Prostate gland (tissue), 2 donors: ENCODE measurements at regions not wholly inside any gene's neighbourhood (a gene's known extent, or its start where the extent isn't known, plus 50 kb on each side); places are given as distances from the start of the nearest gene placed in this dataset.

Source experiments
- DNase-seq: peaks from one replicate; pipeline ENCODE4 v3.0.0-alpha.2; 2019; ENCODE audit warnings: low spot score
- H3K27ac ChIP-seq, 2 donors: fragments of 200-600 bp; sonication (generic); 2 replicates each; pipeline ENCODE4 v1.5.1; 2017 to 2019
- H3K27me3 ChIP-seq: fragments of 200-600 bp; sonication (generic); replicated peaks from 2 replicates; pipeline ENCODE4 v1.5.1; 2019; ENCODE audit not compliant: insufficient read depth
- H3K36me3 ChIP-seq, 2 donors: fragments of 200-600 bp; sonication (generic); 1 replicate in 1 of 2; 2 replicates in 1 of 2; pipeline versions ENCODE4 v1.5.1 to v1.8.1; 2017 to 2019
- H3K4me1 ChIP-seq: fragments of 200-600 bp; sonication (generic); replicated peaks from 2 replicates; pipeline ENCODE4 v1.5.1; 2019
- H3K4me3 ChIP-seq, 2 donors: fragments of 200-600 bp; sonication (generic); 2 replicates each; pipeline ENCODE4 v1.5.1; 2017 to 2019
- H3K9me3 ChIP-seq: fragments of 200-600 bp; sonication (generic); 2 replicates; pipeline ENCODE4 v1.5.1; 2017
- POLR2A ChIP-seq: fragments of 450-650 bp; IDR thresholded peaks from one replicate; pipeline ENCODE4 v1.6.1; 2016; ENCODE audit warnings: antibody characterized with exemption, mild to moderate bottlenecking
- POLR2AphosphoS5 ChIP-seq: sonication (generic); formaldehyde crosslinking; IDR thresholded peaks from one replicate; pipeline ENCODE4 v1.6.1; 2017; ENCODE audit warnings: antibody characterized with exemption
- WGBS: methylation state at CpG from one replicate; pipeline ENCODE4 v1.1.5; 2018; 5-methylcytosine and 5-hydroxymethylcytosine counted together
- intact Hi-C: fragments of 100-400 bp; cut with DNase I; formaldehyde crosslinking; loops from one replicate; pipeline ENCODE4 v1.14.2; 2022
- TF ChIP-seq, protein P1 (sequence below), 4 experiments: fragments of 200-600 bp in 2 of 4; fragments of 450-650 bp in 2 of 4; sonication (generic) in 2 of 4; IDR thresholded peaks; 1 replicate in 3 of 4; 2 replicates in 1 of 4; pipeline ENCODE4 v1.5.1; 2016 to 2019; ENCODE audit warnings: antibody characterized with exemption in 4 of 4, mild to moderate bottlenecking in 2 of 4, moderate library complexity in 2 of 4

DNA sequence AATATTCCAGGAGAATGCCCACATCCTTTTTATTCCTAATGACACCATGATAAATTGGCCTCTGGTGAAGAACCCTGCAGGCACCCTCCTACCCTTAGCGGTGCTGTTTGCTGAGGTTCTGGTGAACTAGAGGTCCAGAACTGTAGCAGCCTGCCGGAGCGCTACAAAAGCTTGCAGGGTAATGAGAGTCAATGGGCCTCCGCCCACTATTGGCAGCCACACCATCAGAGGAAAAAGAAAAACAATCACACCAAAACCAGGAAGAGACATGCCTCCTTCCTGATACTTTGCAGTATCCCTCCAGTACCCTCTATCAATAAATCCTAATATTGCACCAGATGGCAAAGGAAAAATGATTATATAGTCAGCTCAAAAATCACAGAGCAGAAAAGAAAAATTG is 142.9 kb downstream of the SPTSSA start:
- intact Hi-C loops = no loop called here
- no peak for DNase-seq
- 87% methylated on average over 4 of the region's 4 CpGs for WGBS
- TF ChIP-seq POLR2A = no peak
- TF ChIP-seq, protein P1, sequence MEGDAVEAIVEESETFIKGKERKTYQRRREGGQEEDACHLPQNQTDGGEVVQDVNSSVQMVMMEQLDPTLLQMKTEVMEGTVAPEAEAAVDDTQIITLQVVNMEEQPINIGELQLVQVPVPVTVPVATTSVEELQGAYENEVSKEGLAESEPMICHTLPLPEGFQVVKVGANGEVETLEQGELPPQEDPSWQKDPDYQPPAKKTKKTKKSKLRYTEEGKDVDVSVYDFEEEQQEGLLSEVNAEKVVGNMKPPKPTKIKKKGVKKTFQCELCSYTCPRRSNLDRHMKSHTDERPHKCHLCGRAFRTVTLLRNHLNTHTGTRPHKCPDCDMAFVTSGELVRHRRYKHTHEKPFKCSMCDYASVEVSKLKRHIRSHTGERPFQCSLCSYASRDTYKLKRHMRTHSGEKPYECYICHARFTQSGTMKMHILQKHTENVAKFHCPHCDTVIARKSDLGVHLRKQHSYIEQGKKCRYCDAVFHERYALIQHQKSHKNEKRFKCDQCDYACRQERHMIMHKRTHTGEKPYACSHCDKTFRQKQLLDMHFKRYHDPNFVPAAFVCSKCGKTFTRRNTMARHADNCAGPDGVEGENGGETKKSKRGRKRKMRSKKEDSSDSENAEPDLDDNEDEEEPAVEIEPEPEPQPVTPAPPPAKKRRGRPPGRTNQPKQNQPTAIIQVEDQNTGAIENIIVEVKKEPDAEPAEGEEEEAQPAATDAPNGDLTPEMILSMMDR (IDR thresholded peaks at IDR 0.05) = no peak
- no peak for TF ChIP-seq POLR2AphosphoS5
- no peaks in the 10 kb centered on the region for H3K27me3 ChIP-seq
- H3K27ac ChIP-seq = no peak overlapping the region
- H3K4me1 ChIP-seq = no peaks in the 10 kb centered on the region
- no peak overlapping the region for H3K4me3 ChIP-seq
- no peaks in the 10 kb centered on the region for H3K36me3 ChIP-seq
- H3K9me3 ChIP-seq = no peaks in the 10 kb centered on the region

DNA sequence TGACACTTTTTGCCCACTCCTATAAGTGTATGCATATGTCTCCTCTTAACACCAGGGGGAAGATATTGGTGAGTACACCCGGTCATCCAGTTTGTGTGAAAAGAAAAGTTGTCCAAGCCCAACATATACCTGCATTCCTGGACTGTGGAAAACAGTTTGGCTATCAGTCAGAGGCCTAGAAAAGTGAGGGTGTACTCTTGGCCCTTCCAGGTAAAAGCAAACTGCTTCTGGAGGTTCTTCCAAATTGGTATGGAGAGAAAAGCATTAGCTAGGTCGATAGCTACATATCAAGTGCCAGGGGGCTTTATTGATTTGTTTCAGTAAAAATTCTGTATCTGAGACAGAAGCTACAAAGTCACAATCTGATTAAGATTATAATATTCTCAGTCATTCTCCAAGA is 144.0 kb downstream of the SPTSSA start:
- intact Hi-C loops = no loop called here
- Histone ChIP-seq H3K27me3 (no peaks in the 10 kb centered on the region), H3K36me3 (no peaks in the 10 kb centered on the region), H3K4me3 (no peak overlapping the region), H3K4me1 (no peaks in the 10 kb centered on the region), H3K27ac (no peak overlapping the region), H3K9me3 (no peaks in the 10 kb centered on the region)
- WGBS = 97% methylated on average over 2 of the region's 2 CpGs
- TF ChIP-seq, protein P1 (IDR thresholded peaks at IDR 0.05) = no peak
- no peak for TF ChIP-seq POLR2A
- no peak for TF ChIP-seq POLR2AphosphoS5
- DNase-seq = no peak

DNA sequence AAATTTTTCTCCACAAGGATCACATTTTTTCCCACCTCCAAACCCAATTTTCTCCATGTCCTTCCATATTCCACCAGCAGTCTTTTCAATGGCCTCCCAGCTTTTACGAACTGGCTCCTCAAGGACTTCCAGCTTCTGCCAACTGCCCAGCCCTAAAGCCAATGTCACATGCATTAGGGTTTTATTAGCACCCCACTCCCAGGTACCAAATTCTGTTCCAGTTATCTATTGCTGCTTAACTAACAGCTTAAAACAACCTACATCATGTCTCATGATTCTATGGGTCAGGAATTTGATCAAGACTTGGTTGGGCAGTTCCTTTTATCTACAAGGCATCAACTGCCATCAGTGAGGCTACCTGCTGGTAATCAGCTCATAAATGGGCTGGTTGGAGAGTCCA is 151.3 kb downstream of the SPTSSA start:
- H3K4me3 ChIP-seq = no peak overlapping the region
- H3K4me1 ChIP-seq = no peaks in the 10 kb centered on the region
- no peaks in the 10 kb centered on the region for H3K36me3 ChIP-seq
- no peaks in the 10 kb centered on the region for H3K9me3 ChIP-seq
- TF ChIP-seq POLR2AphosphoS5 = no peak
- intact Hi-C loops = no loop called here
- H3K27me3 ChIP-seq = no peaks in the 10 kb centered on the region
- DNase-seq = no peak
- no peak overlapping the region for H3K27ac ChIP-seq
- 100% methylated on average over 1 of the region's 1 CpG for WGBS

DNA sequence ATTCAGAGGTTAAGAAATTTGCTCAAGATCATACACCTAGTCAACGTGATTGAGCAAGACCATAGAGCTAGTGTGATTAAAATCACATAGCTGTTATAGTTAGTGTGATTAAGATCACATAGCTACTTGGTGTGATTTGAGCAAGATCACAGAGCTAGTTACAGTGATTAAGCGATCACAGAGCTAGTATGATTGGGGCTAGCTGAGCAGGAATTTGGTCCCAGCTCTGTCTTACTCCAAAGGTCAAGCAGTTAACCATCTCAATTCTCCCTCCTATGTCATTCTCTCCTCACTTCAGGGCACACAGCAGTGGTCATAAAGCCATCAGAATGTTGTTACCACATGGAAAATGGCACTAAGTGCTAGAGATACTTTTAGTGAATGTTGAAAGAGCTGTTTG is 158.2 kb downstream of the SPTSSA start:
- WGBS = 93% methylated on average over 2 of the region's 2 CpGs
- no peaks in the 10 kb centered on the region for H3K27me3 ChIP-seq
- intact Hi-C loops = no loop called here

DNA sequence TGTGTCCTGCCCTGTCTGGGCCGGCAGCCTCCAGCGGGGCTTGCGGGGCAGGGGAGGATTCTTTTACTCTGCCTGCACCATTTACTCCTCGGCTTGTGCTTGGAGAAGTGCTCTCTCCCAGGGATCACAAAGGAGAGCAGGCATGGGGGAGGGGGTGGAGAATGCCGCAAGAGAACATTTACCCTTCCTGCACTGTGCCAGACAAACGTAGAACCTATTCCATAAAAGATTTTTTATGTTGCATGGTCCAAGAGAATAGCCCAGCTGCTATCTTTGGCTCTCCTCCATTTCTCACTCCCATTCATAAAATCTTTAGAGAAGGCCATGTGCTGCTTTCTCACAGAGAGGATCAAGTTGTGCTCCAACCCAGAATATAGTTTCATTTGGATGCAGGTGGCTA is 159.4 kb downstream of the SPTSSA start:
- WGBS = 12% methylated on average over 6 of the region's 6 CpGs
- intact Hi-C loops = no loop called here
- Histone ChIP-seq H3K27ac (no peak overlapping the region), H3K36me3 (no peaks in the 10 kb centered on the region), H3K4me1 (no peaks in the 10 kb centered on the region), H3K9me3 (no peaks in the 10 kb centered on the region), H3K27me3 (no peaks in the 10 kb centered on the region), H3K4me3 (no peak overlapping the region)
- TF ChIP-seq POLR2AphosphoS5 = peak; percentile 69
- TF ChIP-seq POLR2A = no peak
- DNase-seq = peak; percentile 40

More for the DNA sequence above, 158.2 kb downstream of the SPTSSA start:
- Histone ChIP-seq H3K36me3 (no peaks in the 10 kb centered on the region), H3K27ac (no peak overlapping the region), H3K4me3 (no peak overlapping the region), H3K4me1 (no peaks in the 10 kb centered on the region), H3K9me3 (no peaks in the 10 kb centered on the region)
- TF ChIP-seq POLR2AphosphoS5 (no peak), POLR2A (no peak)
- TF ChIP-seq, protein P1 (IDR thresholded peaks at IDR 0.05) = no peak
- DNase-seq = no peak

DNA sequence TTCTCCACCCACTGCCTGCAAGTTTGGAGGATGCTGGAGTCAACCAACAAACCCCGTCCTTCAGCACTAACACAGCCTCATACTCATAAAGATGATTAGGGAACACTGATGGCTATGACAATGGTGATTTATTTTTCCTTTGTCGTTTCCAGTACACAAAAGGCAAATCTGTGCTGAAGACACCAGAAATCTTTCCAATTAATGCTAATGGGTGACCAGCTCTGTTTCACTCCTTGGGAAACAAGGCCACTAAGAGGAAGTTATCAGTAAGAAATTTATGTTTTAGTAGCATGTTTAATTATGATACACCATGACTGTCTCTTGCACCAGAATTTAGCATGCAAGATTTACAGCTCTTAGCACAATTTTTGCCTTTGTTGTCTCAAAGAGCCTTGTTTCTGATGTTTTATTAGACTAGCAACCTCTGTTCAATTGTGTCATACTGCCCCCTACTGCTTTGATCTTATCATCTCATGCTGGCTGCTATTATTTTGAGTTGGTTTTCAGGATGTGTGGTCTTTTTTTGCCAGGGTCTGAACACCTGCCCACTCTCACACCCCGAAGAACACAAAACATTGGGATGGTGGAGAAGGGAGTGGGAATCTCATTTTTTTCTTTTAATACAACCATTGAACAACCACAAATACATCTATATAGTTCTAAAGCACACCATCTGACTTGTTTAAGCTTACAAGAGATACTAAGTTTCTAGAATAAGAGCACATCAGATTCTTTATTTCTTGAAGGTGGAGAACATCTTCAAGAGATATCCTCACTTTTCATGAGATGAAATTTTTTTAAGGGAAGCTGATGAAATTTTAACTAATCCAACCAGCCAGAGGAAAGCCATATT is 160.9 kb downstream of the SPTSSA start:
- no peak for DNase-seq
- Histone ChIP-seq H3K36me3 (no peaks in the 10 kb centered on the region), H3K4me3 (no peak overlapping the region), H3K4me1 (no peaks in the 10 kb centered on the region), H3K9me3 (no peaks in the 10 kb centered on the region), H3K27ac (no peak overlapping the region), H3K27me3 (no peaks in the 10 kb centered on the region)
- 45% methylated on average over 3 of the region's 3 CpGs for WGBS
- TF ChIP-seq POLR2AphosphoS5 = no peak
- no peak for TF ChIP-seq POLR2A
- TF ChIP-seq, protein P1 (IDR thresholded peaks at IDR 0.05) = peak; percentile 10 to 78 (median 54)
- intact Hi-C loops = no loop called here
